Cardiac fibroblast (primary cell): ENCODE measurements at regions not wholly inside any gene's neighbourhood (a gene's known extent, or its start where the extent isn't known, plus 50 kb on each side); places are given as distances from the start of the nearest gene placed in this dataset.
"Not testable (repeated sequence)": the region's sequence is repeated elsewhere in the genome, so short reads cannot be mapped to it uniquely, and the experiment has no call there.

Experiments used
- DNase-seq, 2 donors: peaks; one replicate each; pipeline versions ENCODE4 v3.0.0 to v3.0.0-alpha.2; 2010; ENCODE audit warnings: low read depth in 2 of 2
- H3K4me3 ChIP-seq, 2 donors: replicated peaks in 1 of 2; 1 replicate in 1 of 2; 2 replicates in 1 of 2; pipeline ENCODE4 v1.5.1; 2011; ENCODE audit warnings: low read depth in 2 of 2, low read length in 2 of 2, mild to moderate bottlenecking in 2 of 2, moderate library complexity in 1 of 2
- TF ChIP-seq, protein P1 (sequence below): IDR thresholded peaks from one replicate; pipeline ENCODE4 v1.5.1; 2011; ENCODE audit warnings: low read depth, mild to moderate bottlenecking, low read length, inconsistent platforms

DNA sequence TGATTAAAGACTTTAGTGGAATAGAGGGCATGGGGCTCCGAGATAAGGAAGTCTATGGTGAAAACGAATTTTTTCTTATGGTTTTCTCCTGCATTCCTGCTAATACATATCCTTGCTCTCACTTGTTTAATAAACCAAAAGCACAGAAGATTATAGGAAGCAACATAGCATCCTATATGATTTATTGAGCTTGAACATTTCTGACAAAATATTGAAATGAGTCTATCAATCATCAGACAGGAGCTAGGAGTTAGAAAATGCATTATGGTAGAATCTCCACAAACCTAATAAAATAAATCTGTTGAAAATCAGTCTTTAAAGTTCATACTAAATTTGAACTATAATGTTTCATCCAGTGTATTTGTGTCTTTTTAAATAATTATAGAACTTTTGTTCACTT is 554.6 kb upstream of the RGMB start:
- TF ChIP-seq, protein P1, sequence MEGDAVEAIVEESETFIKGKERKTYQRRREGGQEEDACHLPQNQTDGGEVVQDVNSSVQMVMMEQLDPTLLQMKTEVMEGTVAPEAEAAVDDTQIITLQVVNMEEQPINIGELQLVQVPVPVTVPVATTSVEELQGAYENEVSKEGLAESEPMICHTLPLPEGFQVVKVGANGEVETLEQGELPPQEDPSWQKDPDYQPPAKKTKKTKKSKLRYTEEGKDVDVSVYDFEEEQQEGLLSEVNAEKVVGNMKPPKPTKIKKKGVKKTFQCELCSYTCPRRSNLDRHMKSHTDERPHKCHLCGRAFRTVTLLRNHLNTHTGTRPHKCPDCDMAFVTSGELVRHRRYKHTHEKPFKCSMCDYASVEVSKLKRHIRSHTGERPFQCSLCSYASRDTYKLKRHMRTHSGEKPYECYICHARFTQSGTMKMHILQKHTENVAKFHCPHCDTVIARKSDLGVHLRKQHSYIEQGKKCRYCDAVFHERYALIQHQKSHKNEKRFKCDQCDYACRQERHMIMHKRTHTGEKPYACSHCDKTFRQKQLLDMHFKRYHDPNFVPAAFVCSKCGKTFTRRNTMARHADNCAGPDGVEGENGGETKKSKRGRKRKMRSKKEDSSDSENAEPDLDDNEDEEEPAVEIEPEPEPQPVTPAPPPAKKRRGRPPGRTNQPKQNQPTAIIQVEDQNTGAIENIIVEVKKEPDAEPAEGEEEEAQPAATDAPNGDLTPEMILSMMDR: no peak
- no peak for DNase-seq

DNA sequence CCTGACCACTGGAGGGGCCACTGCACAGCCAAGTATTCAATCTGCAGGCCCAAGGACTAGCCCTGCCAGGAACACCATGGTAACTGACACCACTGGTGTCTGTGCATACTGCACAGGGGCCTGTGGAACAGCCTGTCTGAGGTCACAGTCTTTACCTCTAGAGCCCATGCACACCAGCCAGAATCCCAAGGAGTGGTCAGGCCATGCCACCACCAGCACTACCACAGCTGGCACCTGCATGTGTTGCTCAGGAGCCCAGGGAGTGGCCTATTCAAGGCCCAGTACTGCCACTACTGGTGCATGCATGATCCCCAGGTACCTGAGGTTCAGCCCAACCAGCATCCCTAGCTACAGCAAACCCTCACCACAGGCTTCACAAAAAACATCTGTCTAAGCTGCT is 546.0 kb upstream of the RGMB start:
- TF ChIP-seq, protein P1: no peak
- H3K4me3 ChIP-seq: no peak overlapping the region
- DNase-seq: no peak

More for the DNA sequence above, 554.6 kb upstream of the RGMB start:
- H3K4me3 ChIP-seq: no peak overlapping the region

DNA sequence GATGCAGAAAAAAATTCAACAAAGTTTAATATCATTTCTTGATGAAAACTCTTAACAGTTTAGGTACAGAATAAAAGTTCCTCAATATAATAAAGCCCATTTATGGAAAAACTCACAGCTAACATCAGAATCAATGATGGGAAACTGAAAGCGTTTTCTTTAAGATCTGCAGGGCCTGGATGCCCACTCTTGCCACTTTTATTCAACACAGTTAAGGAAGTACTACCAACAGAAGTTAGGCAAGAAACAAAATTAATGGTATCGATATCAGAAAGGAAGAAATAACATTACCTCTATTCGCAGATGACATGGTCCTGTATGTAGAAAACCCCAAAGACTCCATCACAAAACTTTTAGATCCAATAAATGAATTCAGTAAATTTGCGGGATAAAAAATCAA is 542.4 kb upstream of the RGMB start:
- no peak overlapping the region for H3K4me3 ChIP-seq
- DNase-seq: no peak
- TF ChIP-seq, protein P1: no peak

DNA sequence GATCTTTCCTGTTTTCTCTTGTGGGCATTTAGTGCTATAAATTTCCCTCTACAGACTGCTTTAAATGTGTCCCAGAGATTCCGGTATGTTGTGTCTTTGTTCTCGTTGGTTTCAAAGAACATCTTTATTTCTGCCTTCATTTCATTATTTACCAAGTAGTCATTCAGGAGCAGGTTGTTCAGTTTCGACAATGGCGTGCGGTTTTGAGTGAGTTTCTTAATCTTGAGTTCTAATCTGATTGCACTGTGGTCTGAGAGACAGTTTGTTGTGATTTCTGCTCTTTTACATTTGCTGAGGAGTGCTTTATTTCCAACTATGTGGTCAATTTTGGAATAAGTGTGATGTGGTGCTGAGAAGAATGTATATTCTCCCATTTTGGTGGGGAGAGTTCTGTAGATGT is 535.7 kb upstream of the RGMB start:
- DNase-seq, H3K4me3 ChIP-seq: not testable (repeated sequence)

DNA sequence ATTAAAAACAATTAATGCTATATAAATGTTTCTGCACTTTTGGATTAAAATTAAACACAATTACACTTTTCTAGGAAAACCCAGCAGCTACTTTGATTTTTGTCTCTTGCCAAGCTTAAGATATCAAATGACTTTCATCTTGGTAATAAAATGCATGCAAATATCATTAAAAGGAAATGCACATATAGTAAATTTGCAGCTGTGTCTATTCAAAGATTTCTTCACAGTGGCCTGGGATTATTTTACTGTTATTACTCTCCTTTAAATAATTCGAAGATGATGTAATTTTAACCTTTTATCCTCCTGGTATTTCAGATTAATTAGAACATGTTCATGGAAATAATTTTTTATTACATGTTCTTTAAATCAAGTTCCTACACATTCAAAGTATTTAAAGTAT is 529.5 kb upstream of the RGMB start:
- no peak overlapping the region for H3K4me3 ChIP-seq
- TF ChIP-seq, protein P1: no peak
- DNase-seq: no peak

DNA sequence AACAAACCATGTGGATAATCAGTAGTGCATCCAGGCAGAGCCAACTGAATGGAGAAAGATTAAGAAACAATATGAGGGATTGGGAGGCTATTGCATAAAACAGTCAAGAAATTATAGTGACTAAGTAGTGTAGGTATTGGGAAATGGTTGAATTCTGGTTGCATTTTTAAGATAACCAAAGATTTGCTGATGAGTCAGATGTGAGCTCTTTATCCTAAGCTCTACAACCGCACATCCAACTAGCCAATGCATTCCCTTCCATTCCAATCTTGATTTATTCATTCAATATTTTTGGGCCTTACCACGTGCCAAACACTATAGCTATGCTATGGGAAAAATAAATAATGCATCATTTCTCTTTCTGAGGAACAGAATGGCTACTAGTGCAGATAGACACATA is 524.5 kb upstream of the RGMB start:
- TF ChIP-seq, protein P1: no peak
- DNase-seq: peak; percentile 79 to 95

DNA sequence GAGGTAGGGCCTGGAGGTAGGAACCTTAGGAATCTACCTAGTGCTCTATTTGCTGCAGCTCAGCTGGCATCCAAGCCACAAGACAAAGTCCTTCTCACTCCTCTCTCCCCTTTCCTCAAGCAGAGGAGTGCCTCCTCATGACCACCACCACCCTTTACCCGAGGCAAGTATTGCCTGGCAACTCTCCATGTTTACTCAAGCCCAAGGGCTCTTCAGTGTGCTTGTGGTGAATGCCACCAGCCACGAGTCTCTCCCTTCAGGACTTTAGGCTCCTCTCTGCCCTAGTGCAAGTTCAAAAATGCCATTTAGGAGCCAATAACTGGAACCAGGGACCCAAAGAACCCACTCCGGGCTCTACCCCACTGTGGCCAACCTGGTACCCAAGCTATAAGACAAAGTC is 514.5 kb upstream of the RGMB start:
- TF ChIP-seq, protein P1: no peak
- DNase-seq: no peak
- no peak overlapping the region for H3K4me3 ChIP-seq

More for the DNA sequence above, 524.5 kb upstream of the RGMB start:
- no peak overlapping the region for H3K4me3 ChIP-seq
